ENCODE measurements at regions not wholly inside any gene's neighbourhood (a gene's known extent, or its start where the extent isn't known, plus 50 kb on each side); places are given as distances from the start of the nearest gene placed in this dataset.
"Not testable (repeated sequence)": the region's sequence is repeated elsewhere in the genome, so short reads cannot be mapped to it uniquely, and the experiment has no call there.

GRCh38 chr20:41691443-41691842, 73.3 kb upstream of the CHD6 start:
- DNase-seq (ENCODE audit: low read depth in 4 of 4, low spot score in 3 of 4): no peak

GRCh38 chr20:41690702-41691101, 72.5 kb upstream of the CHD6 start:
- DNase-seq (ENCODE audit: low read depth in 4 of 4, low spot score in 3 of 4): no peak

DNA sequence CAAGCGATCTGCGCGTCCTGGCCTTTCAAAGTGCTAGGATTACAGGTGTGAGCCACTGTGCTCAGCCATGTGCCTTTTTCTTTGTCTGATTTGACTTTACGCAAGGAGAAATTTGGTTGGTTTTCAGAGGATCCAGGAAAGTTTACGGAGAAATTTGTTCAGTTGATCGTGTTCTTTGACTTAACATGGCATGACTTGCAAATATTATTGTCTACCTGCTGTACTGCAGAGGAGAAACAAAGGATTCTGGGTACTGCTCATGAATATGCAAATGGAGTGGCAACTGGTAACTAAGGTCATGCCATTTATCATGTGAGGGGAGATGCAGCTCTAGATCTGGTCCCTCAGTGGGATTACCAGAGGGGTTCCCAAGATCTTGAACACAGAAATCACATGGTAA, 68.8 kb upstream of the CHD6 start:
- no peak for DNase-seq (ENCODE audit: low read depth in 4 of 4, low spot score in 3 of 4)

GRCh38 chr20:41685145-41685544, 67.0 kb upstream of the CHD6 start:
- DNase-seq (ENCODE audit: low read depth in 4 of 4, low spot score in 3 of 4): not testable (repeated sequence)

- DNase-seq (ENCODE audit: low read depth in 4 of 4, low spot score in 3 of 4): no peak
Observed at GRCh38 chr20:41678799-41679198, 60.6 kb upstream of the CHD6 start.

DNA sequence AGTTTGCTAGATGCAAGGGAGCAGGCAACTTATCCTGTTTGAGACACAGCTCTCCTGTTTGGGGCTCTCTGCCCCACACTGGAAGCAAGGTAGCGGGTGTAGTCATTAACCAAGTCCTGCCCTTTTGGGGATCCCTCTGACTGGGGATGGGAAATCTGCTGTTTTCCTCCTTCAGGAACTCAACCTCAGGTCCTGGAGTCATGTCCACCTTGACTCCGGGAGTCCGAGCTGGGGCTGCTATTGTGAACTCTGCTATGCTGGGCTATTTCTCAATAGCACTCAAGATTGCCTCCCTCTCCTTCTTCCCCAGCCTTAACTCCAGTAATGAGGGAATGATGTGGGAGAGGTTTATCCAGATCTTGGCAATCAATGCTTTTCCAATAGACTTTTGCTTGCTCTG, 54.1 kb upstream of the CHD6 start:
- no peak for DNase-seq (ENCODE audit: low read depth in 4 of 4, low spot score in 3 of 4)

DNA sequence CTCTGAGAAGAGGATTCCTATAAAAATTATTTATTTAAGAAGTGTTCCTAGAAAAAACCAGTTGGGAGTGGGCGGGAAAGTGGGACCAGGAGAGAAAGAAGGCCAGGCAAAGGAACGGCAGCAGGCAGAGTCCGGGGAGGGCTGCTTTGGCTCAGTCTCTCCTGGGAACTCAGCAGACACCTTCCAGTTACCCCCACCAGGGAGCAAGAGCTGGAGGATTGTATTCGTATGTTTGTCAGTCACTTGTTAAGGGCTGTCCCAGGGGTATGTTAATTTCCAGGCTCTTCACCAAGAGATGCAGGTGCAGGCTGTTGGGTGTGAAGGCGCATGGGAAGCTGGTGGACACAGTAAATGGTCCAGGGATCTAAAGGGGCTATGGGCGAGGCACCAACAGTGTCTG, 53.0 kb upstream of the CHD6 start:
- DNase-seq (ENCODE audit: low read depth in 4 of 4, low spot score in 3 of 4): no peak

DNA sequence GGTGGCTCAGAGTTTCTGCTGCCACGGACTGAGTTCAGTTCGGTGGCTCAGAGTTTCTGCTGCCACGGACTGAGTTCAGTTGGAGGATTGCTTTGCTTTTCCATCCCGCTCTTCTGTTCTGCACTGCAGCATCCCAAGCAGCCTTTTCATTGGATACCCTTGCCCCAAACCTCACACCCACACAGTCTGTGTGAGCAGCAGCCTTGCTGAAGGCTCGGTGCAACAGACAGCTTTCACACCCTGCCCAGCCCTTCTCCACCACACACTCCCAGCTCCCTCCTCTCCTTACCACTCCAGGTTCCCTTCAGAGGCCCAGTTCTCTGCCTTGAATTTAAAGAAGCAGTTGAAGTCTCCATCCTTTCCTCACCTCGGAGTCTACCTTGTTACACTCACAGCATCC, 52.5 kb upstream of the CHD6 start:
- no peak for DNase-seq (ENCODE audit: low read depth in 4 of 4, low spot score in 3 of 4)

- DNase-seq (ENCODE audit: low read depth in 4 of 4, low spot score in 3 of 4): no peak
Observed at GRCh38 chr20:41669708-41670263, 51.6 kb upstream of the CHD6 start.

GRCh38 chr20:41668057-41668749, 50.0 kb upstream of the CHD6 start:
- DNase-seq (ENCODE audit: low read depth in 4 of 4, low spot score in 3 of 4): no peak
